Activated CD4-positive, alpha-beta T cell treated with anti-CD3 and anti-CD28 coated beads for 48 hours (primary cell): ENCODE measurements at regions not wholly inside any gene's neighbourhood (a gene's known extent, or its start where the extent isn't known, plus 50 kb on each side); places are given as distances from the start of the nearest gene placed in this dataset.

Experiments used
- DNase-seq: peaks from one replicate; pipeline ENCODE4 v3.0.0-alpha.2; 2020

- no peak for DNase-seq
Measured at GRCh38 chr13:74449811-74450524, 315.8 kb upstream of the KLF12 start.

GRCh38 chr13:74444864-74445479 is 310.8 kb upstream of the KLF12 start:
- no peak for DNase-seq

GRCh38 chr13:74444161-74444571 is 310.0 kb upstream of the KLF12 start:
- DNase-seq = no peak

DNA sequence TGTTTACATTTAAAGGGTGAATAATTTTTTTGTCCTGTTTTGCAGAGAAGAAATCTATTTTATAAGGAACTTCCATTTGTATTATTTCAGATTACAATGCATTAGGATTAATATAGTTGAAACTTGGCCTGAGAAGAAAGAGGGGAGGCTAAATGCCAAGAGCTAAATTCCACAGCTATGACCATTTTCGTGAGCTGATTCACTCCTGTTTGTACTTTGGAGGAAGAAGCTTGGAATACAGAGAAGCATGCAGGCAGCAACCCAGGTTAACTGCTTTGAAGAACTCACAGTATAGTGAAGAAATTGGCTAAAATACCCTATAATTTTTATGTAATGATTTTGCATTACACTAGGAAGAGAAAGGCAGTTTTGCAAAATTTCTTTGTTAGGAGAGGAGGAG is 309.4 kb upstream of the KLF12 start:
- DNase-seq = no peak

DNA sequence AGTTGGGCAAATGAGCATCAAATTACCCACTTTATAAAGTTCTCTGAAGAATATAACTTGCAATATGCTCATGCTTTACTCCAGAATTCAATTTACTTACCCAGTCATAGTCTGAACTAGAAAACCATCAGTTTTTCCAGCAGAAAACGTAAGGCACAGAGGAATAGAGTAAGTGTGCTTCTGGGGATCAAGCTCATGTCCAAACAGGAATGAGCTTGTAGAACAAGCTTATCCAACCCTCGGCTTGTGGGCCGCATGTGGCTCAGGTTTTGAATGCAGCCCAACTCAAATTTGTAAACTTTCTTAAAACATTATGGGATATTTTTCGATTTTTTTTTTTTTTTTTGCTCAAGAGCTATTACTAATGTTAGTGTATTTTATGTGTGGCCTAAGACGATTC is 308.5 kb upstream of the KLF12 start:
- no peak for DNase-seq

DNA sequence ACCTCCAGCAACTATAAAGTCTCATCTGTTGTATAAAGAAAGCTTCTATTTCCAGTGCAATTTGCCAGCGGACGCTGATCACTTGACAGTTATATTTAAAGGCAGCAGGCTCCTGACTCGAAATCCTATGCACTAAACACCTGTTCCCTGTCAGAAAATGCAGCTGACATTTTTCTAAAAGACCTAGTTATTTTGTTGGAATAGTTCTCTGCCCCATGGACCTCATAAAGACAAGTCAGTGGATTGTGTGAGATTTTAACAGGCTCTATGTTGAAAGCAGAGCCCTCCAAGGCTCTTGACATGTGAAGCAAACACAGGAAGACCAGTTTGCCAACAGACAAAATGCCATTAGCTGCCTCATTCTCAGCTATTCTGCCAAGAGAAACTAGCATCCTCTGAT is 304.7 kb upstream of the KLF12 start:
- no peak for DNase-seq

- no peak for DNase-seq
Measured at GRCh38 chr13:74434782-74435181, 300.6 kb upstream of the KLF12 start.

DNA sequence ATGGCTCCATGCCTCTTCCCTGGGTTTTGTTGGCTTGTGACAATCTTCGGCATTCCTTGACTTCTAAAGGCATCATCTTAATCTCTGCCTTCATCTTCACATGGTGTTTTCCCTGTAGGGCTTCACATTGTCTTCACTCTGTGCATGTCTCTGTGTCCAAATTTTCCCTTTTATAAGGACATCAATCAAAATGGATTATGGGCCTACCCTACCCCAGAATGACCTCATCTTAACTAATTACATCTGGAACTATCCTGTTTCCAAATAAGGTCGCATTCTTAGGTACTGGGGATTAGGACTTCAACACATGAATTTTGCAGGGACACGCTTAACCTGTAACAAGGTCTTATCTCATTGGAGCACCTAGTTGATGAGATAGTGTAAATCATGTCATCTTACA is 290.3 kb upstream of the KLF12 start:
- no peak for DNase-seq

DNA sequence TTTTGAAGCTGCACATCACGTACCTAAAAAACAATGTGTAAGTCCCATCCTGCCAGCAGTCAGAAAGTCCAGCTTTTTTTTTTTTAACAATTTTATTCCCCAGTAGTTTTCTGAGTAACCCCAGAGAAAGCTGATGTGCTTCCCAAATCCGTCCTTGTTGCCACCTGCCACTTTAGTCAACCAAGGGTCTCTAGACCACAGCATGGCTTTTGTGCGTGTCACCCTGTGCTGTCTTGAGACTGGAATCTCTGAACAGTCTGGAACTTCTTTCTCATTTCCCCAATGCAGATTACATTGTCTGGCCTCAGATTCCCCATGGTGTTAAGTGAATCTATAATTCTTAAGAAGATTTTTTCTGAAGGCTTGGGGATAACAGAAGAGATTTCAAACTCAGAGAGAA is 289.2 kb upstream of the KLF12 start:
- no peak for DNase-seq

DNA sequence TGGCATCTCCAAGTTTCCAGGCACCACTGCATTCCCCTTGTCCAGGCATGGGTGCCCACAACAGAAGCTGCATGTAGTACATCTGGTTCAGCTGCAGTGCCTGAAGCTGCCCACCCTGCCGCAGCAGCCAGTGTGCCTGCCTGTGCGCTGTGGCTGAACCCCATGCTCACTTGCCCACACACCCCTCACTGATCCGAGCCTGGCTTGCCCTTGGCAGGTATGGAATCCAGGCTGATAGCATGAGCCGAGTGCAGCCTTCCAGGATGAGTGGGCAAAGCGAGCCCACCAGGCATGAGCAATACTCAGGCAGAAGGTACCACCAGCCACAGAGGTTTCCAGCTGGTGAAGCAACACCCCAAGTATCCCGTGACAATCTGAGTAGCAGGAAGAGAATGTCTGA is 280.3 kb upstream of the KLF12 start:
- DNase-seq = no peak

- no peak for DNase-seq
Measured at GRCh38 chr13:74413482-74413881, 279.3 kb upstream of the KLF12 start.

DNA sequence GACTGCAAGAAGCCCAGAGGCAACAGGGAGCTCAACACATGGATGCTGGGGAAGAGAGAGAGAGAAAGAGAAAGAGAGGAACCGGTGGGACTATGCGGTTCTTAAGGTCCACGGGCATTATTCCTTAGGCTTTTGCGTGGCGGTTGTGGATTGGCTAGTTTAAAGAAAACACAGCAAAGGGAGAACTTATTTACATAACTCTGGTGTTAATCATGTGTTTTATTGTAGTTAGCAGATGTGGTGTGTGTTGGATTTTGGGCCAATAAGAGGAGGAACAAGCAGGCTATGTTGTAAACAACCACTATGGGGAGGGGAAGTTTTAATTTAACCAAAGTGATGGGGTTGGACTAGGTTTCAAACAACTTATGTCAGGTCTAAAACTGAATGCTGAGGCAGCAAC is 275.3 kb upstream of the KLF12 start:
- no peak for DNase-seq

GRCh38 chr13:74406420-74406819 is 272.2 kb upstream of the KLF12 start:
- DNase-seq = no peak

DNA sequence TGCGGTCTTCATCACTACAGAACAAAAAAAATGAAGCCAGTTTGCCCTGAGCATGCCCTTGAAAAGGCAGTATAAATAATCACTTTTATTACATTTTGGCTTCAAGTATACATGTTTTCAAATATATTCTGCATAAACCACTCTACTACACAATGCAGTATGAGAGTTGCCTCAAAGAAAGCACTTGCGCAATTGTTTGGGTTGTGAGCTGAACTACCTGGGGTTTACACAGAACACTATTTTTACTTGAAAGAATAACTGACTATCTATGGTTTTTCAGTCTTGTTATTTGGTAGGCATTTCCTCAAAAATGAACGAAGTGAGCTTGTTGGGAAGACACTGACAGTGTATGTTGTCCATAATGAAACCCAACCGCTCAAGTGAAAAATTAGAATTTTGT is 264.4 kb upstream of the KLF12 start:
- no peak for DNase-seq

GRCh38 chr13:74389056-74389455 is 254.9 kb upstream of the KLF12 start:
- no peak for DNase-seq

GRCh38 chr13:74388626-74389025 is 254.4 kb upstream of the KLF12 start:
- DNase-seq = no peak

GRCh38 chr13:74372511-74372910 is 238.3 kb upstream of the KLF12 start:
- DNase-seq = no peak

- DNase-seq = no peak
Measured at GRCh38 chr13:74367193-74367592, 233.0 kb upstream of the KLF12 start.

- no peak for DNase-seq
Measured at GRCh38 chr13:74361274-74361673, 227.1 kb upstream of the KLF12 start.

GRCh38 chr13:74346960-74347359 is 212.8 kb upstream of the KLF12 start:
- DNase-seq = no peak

GRCh38 chr13:74338341-74338740 is 204.1 kb upstream of the KLF12 start:
- DNase-seq = no peak

- DNase-seq = no peak
Measured at GRCh38 chr13:74336546-74336945, 202.3 kb upstream of the KLF12 start.

GRCh38 chr13:74335370-74335769 is 201.2 kb upstream of the KLF12 start:
- no peak for DNase-seq

DNA sequence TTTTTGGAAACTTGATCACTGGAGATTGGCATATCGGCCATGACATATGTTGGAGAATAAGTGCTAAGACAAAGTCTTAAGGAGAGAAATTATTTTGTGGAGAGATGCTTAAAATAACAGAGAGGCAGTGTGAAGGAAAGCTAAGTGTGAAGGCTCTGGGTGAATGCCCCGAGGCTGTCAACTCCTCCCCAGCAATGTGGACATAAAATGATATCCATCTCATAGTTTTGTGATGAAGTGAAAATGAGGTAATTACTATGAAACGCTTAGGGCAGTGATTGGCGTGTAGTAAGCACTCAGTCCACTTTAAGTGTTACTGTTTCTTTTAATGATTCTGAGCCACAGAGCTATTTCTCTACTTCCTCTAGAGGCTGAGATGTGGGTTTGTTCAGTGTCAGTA is 195.8 kb upstream of the KLF12 start:
- DNase-seq = no peak

DNA sequence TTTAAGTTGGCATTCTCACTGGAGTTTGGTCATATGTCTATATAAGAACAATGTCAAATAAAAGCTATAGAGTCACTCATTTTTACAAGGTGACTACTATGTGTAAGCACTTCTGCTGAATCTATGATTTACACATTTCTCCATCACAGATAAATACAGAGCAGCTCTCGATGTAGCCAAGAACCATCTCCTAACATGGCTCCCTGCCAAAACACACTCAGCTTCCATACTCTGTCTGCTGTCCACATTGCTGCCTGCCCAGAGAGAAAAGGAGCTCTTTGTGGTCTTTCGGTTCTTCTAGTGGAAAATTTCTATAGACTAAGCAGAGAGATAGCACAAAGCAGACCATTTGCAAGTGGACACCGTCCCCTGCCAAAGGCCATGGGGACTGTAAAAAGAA is 190.9 kb upstream of the KLF12 start:
- no peak for DNase-seq
